ENCODE measurements at regions not wholly inside any gene's neighbourhood (a gene's known extent, or its start where the extent isn't known, plus 50 kb on each side); places are given as distances from the start of the nearest gene placed in this dataset.

DNA sequence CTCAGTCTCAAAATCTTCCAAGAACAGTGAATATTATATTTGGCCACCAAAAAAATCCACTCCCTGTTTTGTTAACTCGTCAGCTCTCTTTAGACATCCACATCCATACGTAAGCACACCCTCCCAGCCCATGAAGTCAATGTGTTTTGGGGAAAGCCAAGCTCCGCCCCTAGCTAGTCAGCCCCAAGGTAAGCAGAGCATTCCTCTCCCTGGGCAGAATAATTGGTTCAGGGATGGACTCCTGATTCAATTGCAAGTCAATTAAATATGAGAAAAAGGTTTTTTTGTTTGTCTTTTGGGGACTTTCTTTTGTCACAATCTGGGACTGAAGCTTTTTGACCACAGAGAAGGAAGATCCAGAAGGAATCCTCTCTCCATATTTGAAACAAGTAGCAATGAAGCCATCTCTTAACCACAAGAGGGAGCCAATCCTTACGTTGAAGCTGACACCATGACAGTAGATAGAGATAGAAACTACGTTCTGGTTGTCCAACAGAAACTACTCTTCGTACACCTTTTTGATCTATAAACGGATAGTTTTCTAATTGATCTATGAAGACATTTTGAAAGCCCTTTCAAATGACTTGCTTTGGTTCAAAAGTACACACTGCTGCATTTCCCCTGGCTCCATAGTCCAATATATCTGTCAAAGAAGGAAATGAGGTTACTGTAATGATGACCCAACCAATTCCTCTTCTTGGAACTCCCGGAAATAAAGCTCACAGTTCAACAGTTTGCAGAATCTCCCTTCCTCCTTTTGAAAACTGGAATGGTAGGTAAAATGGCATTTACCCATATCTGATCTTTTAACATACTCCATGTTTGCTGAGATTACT lies 166.4 kb downstream of the TLE1 start:
- H3K4me3 ChIP-seq (ENCODE audit: low read depth, low read length), result no peak overlapping the region
- H3K27me3 ChIP-seq (ENCODE audit: insufficient read depth, low read depth, severe bottlenecking), result no peaks in the 10 kb centered on the region
- TF ChIP-seq, protein P1, sequence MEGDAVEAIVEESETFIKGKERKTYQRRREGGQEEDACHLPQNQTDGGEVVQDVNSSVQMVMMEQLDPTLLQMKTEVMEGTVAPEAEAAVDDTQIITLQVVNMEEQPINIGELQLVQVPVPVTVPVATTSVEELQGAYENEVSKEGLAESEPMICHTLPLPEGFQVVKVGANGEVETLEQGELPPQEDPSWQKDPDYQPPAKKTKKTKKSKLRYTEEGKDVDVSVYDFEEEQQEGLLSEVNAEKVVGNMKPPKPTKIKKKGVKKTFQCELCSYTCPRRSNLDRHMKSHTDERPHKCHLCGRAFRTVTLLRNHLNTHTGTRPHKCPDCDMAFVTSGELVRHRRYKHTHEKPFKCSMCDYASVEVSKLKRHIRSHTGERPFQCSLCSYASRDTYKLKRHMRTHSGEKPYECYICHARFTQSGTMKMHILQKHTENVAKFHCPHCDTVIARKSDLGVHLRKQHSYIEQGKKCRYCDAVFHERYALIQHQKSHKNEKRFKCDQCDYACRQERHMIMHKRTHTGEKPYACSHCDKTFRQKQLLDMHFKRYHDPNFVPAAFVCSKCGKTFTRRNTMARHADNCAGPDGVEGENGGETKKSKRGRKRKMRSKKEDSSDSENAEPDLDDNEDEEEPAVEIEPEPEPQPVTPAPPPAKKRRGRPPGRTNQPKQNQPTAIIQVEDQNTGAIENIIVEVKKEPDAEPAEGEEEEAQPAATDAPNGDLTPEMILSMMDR (IDR thresholded peaks at IDR 0.05; ENCODE audit: low read depth, low read length), result peak; percentile 65
- H3K9me3 ChIP-seq (ENCODE audit: severe bottlenecking), result peaks cover 3% of the 10 kb centered on the region
- peak; percentile 19 for DNase-seq
- no peak overlapping the region for H3K27ac ChIP-seq
- H3K36me3 ChIP-seq, result no peaks in the 10 kb centered on the region

DNA sequence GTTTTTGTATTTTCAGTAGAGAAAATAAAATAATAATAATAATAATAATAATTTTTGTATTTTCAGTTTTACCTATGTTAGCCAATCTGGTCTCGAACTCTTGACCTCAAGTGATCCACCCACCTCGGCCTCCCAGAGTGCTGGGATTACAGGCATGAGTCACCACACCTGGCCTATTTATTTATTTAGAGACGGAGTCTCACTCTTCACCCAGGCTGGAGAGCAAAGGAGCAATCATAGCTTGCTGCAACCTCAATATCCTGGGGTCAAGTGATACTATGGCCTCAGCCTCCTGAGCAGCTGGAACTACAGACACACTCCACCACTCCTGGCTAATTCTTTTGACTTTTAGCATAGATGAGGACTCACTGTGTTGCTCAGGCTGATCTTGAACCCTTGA lies 167.5 kb downstream of the TLE1 start:
- peaks cover 3% of the 10 kb centered on the region for H3K9me3 ChIP-seq (ENCODE audit: severe bottlenecking)
- H3K27me3 ChIP-seq (ENCODE audit: insufficient read depth, low read depth, severe bottlenecking), result no peaks in the 10 kb centered on the region
- no peak for DNase-seq
- TF ChIP-seq, protein P1 (IDR thresholded peaks at IDR 0.05; ENCODE audit: low read depth, low read length), result no peak
- H3K27ac ChIP-seq, result no peak overlapping the region
- no peak overlapping the region for H3K4me3 ChIP-seq (ENCODE audit: low read depth, low read length)
- no peaks in the 10 kb centered on the region for H3K36me3 ChIP-seq

DNA sequence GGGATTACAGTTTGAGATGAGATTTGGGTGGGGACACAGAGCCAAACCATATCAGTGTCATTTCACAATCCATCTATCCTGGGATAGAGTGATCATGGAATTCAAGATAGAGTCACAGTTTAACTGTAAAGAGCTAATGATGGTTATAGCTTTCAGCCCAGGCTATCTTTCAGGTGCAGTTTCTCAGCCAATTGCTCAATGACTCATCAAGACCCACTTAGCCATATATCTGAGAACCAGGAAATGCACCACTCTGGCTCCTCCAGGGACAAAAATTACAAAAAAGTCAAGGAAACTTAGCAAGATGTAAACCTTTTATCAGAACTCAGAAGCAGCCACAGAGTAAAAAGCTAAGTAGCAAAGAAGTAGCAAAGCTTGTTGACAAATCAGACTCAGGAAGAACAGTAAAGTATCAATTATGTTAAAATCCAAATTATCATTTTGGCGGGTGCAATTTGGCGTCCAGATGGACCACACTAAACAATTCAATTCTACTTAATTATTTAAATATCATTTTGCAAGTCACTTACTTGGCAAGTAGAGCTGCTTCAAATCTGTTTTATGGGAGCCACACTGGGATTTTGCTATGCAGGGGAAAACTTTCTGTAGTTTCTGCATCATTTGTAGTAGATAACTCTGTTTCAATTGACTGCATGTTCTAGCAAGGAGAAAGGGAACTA lies 169.4 kb downstream of the TLE1 start:
- no peak for DNase-seq
- TF ChIP-seq, protein P1 (IDR thresholded peaks at IDR 0.05; ENCODE audit: low read depth, low read length), result no peak
- H3K27ac ChIP-seq, result no peak overlapping the region
- H3K4me3 ChIP-seq (ENCODE audit: low read depth, low read length), result no peak overlapping the region
- H3K9me3 ChIP-seq (ENCODE audit: severe bottlenecking), result peaks cover 3% of the 10 kb centered on the region
- no peaks in the 10 kb centered on the region for H3K27me3 ChIP-seq (ENCODE audit: insufficient read depth, low read depth, severe bottlenecking)
- H3K36me3 ChIP-seq, result no peaks in the 10 kb centered on the region

DNA sequence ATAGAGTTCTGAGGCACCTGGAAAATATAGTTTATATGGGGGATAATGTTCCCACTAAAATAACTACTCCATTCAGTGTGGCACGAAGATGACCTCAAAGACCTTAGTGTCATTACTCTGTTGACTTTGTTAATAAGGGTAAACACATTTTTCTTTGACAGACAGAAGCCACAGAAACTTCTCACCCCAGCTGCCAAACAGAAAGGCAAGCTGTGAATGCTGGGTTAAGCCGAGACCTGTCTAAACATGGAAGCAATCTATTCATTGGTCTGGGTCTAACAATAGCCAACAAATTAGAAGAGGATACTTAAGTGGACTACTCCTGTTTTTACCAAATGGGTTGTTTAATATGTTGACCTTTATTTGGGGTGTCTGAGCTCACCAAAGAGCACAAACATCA lies 171.4 kb downstream of the TLE1 start:
- DNase-seq, result no peak
- no peak overlapping the region for H3K4me3 ChIP-seq (ENCODE audit: low read depth, low read length)
- TF ChIP-seq, protein P1 (IDR thresholded peaks at IDR 0.05; ENCODE audit: low read depth, low read length), result no peak
- no peaks in the 10 kb centered on the region for H3K36me3 ChIP-seq
- H3K27ac ChIP-seq, result no peak overlapping the region
- no peaks in the 10 kb centered on the region for H3K27me3 ChIP-seq (ENCODE audit: insufficient read depth, low read depth, severe bottlenecking)
- H3K9me3 ChIP-seq (ENCODE audit: severe bottlenecking), result peaks cover 3% of the 10 kb centered on the region

DNA sequence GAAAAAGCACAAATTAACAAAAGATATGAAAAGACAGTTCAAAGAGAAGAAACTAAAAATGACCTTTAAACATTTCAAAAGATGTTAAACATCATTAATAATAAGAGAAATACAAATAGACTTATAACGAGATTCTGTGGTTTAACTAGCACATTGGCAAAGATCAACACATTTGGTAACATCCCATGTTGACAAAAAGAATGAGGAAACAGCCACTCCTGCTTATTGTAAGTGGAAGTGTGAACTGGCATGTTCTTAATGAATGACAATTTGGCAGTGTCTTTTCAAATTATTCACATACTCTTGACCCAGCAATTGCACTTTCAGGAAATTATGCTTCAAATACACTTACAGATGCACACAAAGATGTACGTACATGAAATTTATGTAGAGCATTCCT lies 176.3 kb downstream of the TLE1 start:
- TF ChIP-seq, protein P1 (IDR thresholded peaks at IDR 0.05; ENCODE audit: low read depth, low read length), result no peak
- no peak for DNase-seq
- peaks cover 1% of the 10 kb centered on the region for H3K9me3 ChIP-seq (ENCODE audit: severe bottlenecking)
- no peaks in the 10 kb centered on the region for H3K27me3 ChIP-seq (ENCODE audit: insufficient read depth, low read depth, severe bottlenecking)
- H3K27ac ChIP-seq, result no peak overlapping the region
- no peaks in the 10 kb centered on the region for H3K36me3 ChIP-seq
- no peak overlapping the region for H3K4me3 ChIP-seq (ENCODE audit: low read depth, low read length)

All from WERI-Rb-1 (cell line).